ENCODE measurements at regions not wholly inside any gene's neighbourhood (a gene's known extent, or its start where the extent isn't known, plus 50 kb on each side); places are given as distances from the start of the nearest gene placed in this dataset.

GRCh38 chr12:111174961-111175345 is 193.9 kb downstream of the PHETA1 start:
- no peak for DNase-seq (ENCODE audit: low spot score)

DNA sequence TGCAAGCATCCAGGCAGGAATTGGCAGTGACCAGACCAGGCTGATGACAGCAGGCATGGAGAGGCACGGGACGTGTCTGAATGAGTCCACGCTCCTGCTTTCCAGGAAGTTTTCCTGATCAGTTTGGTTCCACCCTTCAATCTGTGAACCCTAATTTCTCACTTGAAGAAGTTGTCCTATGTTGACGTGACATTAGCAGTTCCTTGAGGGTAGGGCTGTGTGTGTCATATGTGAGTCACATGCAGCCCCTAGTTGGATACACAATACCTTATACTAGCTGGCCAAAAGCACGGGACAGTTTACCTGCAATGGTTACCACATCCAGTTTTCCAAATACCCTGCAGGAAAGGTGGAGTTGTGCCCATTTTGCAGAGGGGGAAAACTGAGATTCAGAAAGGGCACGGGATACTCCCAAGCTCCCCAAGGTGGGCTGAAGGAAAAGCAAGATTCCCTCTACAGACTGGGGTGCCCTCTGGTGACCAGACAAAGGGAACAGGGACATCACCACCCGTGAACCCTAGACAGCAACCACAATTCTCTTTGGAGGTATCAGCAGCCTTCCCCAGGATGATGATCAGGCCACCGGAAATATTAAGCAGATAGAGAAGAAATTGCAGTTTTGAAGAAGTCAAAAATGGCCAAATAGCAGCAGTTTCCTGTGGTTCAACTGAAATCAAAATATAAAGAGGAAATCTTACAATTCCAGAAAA is 194.5 kb downstream of the PHETA1 start:
- DNase-seq (ENCODE audit: low spot score): no peak

GRCh38 chr12:111173836-111174235 is 195.1 kb downstream of the PHETA1 start:
- DNase-seq (ENCODE audit: low spot score): no peak

DNA sequence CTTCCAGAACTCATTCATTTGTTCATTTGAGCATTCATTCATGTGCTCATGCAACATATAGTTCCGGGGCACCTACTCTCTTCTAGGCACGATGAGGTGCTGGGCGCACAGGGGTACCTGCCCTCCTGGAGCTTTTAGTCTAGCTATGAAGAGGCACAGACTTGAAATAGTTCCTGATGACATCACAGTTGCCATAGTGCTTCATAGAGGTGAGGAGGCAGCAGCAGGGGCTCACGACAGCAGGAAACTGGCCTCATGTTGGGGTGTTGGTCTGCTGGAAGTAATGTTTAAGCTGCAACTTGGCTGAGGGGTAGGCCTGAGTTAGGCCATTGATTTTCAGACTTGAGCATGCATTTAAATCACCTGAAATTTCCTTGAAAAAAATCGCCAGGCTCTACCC is 195.5 kb downstream of the PHETA1 start:
- DNase-seq (ENCODE audit: low spot score): no peak

DNA sequence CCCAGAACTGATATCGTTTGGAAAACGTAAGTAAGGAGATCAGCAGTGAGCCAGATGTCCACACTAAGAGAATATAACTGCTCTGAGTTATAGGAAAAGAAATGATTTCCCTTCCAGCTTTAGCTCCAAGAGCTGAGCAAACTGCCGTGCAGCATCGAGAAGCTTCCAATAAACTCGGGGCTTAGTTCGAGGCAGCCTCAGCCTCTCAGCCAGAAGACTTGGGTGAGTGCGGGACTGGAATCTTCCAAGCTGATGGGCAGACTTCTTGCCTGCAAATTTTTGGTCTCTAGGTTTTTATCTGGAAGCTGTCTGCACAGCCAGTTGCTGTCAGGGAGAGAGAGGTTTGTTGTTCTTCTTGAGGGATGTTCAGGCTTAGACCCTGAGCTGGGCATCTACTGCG is 196.1 kb downstream of the PHETA1 start:
- DNase-seq (ENCODE audit: low spot score): no peak

- DNase-seq (ENCODE audit: low spot score): no peak
Observed at GRCh38 chr12:111171832-111172231, 197.1 kb downstream of the PHETA1 start.

GRCh38 chr12:111171345-111171744 is 197.6 kb downstream of the PHETA1 start:
- no peak for DNase-seq (ENCODE audit: low spot score)

DNA sequence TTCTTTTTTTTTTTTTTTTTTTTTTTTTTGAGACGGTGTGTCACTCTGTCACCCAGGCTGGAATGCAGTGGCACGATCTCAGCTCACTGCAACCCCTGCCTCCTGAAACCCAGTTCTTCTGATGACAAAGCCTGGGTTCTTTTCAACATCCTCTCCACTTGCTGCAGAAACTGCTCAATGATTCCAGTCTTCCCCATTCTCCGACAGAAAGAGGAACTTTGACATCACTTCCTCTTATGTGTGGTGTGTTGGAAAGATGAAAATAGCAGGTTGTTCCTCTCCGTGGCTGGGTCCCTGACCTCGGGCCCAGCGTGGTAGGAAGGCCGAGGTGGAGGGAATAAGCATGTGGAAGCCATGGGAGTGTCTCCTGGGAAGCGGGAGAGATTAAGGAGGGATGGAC is 198.4 kb downstream of the PHETA1 start:
- DNase-seq (ENCODE audit: low spot score): no peak

DNA sequence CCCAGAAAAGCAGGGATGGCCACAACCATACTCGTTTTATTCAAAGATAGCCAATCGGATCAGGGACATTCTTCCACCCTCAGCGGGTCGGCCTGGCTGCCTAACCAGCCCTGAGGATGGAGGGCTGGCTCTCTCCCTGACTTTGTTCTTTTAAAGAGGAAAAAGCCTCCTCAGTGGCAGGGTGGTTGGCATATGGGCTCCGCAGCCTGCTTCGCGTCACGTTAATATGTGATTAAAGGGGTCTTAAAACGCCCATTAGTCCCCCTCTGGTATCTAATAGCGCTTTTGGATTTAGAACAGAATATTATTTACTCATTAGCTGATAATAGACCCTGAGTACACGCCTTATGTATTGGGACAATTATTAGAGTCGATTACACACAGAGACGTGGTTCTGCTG is 199.4 kb downstream of the PHETA1 start:
- DNase-seq (ENCODE audit: low spot score): no peak

- no peak for DNase-seq (ENCODE audit: low spot score)
Observed at GRCh38 chr12:111169032-111169431, 199.9 kb downstream of the PHETA1 start.

- DNase-seq (ENCODE audit: low spot score): no peak
Observed at GRCh38 chr12:111168009-111168900, 200.6 kb downstream of the PHETA1 start.

GRCh38 chr12:111166779-111167540 is 201.9 kb downstream of the PHETA1 start:
- no peak for DNase-seq (ENCODE audit: low spot score)

DNA sequence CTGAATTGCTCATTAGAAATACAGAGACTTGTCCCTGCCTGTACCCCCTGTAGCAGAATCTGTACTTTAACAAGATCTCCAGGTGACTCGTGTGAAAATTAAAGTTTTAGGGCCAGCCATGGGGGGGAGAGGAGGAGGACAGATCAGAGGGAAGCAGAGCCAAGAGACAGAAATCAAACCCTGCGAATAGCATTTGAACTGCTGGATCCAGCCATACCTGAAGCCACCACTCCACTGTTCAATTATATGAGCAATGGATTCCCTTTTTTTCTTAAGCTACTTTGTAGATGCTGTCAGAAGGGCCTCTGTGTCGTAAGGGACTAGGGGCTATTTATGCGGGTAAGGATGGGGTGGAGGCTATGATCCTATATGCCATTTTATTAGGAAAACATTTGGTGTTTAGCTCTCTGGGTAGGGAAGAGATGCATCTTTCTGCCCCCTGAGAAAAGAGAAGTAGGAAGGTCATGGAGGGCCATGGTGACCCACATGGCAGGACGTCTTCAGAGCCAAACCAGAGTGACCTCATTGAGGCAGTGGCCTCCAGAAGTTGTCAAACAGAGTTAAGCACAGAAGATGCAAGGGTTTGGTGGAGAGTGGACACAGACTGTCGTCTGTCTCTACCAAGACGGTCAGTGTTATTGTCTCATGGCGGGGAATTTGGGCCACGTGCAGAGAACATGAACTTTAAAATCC is 203.9 kb downstream of the PHETA1 start:
- DNase-seq (ENCODE audit: low spot score): no peak

DNA sequence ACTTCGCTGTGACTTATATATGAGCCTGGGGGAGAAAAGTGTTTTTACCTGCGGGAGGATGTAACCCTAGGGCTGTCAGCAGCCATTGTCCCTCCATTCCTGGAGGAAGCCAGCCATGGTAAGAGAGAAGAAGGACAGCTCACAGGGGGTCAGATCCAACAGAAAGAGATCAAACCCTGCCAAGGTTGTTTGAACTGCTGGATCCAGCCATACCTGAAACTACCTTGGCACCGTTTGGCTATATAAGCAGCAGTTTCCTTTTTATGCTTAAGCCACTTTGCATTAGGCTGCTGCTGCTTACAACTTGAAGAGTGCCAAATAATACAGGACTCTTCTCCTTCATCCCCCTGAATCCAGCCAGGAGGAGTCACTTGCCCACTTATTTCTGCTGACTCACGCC is 205.5 kb downstream of the PHETA1 start:
- no peak for DNase-seq (ENCODE audit: low spot score)

GRCh38 chr12:111161898-111162297 is 207.0 kb downstream of the PHETA1 start:
- DNase-seq (ENCODE audit: low spot score): no peak

GRCh38 chr12:111160350-111161241 is 208.3 kb downstream of the PHETA1 start:
- no peak for DNase-seq (ENCODE audit: low spot score)

DNA sequence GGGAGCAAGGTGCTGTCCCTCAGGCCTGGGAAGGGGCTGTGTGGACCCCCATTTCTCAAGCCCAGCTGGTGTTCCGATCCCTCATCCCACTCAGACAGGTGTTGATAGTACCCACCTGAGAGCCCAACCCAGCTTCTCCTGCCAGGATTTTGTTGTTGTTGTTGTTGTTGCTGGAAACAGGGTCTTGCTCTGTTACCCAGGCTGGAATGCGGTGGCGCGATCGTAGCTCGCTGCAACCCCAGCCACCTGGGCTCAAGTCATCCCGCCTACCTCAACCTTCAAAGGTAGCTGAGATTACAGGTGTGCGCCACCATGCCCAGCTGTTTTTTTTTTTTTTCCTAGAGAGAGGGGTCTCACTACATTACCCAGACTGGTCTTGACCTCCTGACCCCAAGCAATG is 209.9 kb downstream of the PHETA1 start:
- no peak for DNase-seq (ENCODE audit: low spot score)

GRCh38 chr12:111157486-111157885 is 211.4 kb downstream of the PHETA1 start:
- DNase-seq (ENCODE audit: low spot score): no peak

GRCh38 chr12:111156304-111156703 is 212.6 kb downstream of the PHETA1 start:
- DNase-seq (ENCODE audit: low spot score): no peak

DNA sequence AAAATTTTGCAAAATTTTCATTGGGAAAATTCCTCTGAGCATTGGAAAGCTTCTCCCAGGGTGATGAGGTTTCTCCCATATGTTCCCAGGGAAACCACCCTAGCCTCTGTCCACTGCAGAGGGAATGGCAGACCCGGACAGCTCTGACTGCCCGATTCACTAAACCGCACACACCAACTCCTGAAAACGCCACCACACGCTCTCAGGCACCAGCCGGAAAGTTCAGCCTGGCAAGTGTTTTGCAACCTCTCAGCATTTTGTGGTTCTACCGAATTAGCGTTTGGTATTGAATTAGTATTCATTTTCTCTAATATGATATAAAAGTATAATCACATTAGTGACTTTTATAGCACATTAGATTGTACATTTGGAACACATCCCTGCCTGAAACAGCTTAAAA is 213.4 kb downstream of the PHETA1 start:
- no peak for DNase-seq (ENCODE audit: low spot score)

- no peak for DNase-seq (ENCODE audit: low spot score)
Observed at GRCh38 chr12:111155020-111155419, 213.9 kb downstream of the PHETA1 start.

Data from A172 (cell line).